Activated CD4-positive, CD25-positive, alpha-beta regulatory T cell treated with anti-CD3 and anti-CD28 coated beads, Interleukin-2, amount 50 U/mL, for 24 hours (primary cell): ENCODE measurements at regions not wholly inside any gene's neighbourhood (a gene's known extent, or its start where the extent isn't known, plus 50 kb on each side); places are given as distances from the start of the nearest gene placed in this dataset.

Experiments
- ATAC-seq, 2 donors: fragments of 150-1000 bp; cut with Tn5 transposase; one replicate each; pipeline ENCODE4 v1.10.0; 2021; ENCODE audit warnings: mild to moderate bottlenecking in 1 of 2, moderate library complexity in 1 of 2

DNA sequence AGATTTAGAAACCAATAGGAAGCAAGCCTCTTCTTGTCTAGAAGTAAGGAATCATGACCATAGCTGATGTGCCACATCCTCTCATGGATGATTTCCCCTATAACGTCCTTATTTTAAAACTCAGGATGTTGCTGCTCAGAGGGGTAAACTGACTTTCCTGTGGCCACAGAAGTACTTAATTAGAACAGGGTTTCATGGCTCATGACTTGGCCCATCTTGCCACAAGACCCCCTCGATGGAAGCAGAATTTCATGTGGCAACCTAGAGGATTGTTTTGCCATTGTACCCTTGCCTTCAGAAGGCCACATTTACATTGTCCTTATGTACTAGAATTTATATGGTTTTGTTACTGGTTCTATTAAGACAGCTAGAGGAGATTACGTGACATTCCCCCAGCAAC lies 173.5 kb upstream of the PELI2 start:
- no peak for ATAC-seq

DNA sequence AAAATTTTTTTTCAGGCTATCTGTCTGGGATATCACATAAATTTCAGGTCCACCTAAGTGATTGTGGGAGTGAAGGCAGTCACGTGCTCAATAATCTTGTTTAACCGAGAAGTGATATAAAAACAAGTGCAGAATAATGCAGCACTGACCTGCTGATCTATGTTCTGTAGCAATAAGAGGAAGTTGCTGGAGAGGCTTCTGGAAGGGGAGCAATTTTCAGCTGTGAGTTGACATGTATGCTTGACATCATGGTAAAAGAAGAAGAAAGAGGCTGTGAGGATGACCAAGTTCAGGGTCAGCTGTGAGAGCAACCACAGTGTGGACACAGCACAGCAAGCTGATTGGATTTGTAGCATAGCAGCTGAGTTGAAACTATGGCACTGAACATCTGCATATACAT lies 172.0 kb upstream of the PELI2 start:
- ATAC-seq: no peak

DNA sequence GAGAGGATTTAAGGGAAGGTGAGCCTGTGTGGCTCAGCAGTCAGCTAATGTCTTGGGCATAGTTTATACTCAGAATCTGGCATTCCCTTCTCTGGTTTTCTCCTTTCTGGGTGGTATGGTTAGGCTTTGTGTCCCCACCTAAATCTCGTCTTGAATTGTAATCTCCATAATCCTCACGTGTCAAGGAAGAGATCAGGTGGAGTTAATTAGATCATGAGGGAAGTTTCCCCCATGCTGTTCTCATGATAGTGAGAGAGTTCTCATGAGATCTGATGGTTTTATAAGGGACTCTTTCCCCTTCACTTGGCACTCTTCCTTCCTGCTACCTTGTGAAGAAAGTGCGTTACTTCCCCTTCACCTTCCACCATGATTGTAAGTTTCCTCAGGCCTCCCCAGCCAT lies 169.8 kb upstream of the PELI2 start:
- ATAC-seq: no peak

DNA sequence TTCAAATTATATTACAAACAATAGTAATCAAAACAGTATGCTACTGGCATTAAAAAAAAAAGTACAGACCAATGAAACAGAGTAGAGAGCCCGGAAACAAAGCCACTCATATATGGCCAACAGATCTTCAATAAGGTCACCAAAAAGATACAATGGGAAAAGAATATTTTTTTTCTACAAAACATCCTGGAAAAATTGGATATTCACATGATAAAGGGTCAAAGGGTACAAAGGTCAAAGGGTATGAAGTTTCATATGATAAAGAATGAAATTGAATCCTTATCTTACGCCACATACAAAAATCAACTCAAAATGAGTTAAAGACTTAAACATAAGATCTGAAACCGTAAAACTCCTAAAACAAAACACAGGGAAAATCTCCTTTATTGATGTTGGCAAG lies 168.5 kb upstream of the PELI2 start:
- ATAC-seq: no peak

DNA sequence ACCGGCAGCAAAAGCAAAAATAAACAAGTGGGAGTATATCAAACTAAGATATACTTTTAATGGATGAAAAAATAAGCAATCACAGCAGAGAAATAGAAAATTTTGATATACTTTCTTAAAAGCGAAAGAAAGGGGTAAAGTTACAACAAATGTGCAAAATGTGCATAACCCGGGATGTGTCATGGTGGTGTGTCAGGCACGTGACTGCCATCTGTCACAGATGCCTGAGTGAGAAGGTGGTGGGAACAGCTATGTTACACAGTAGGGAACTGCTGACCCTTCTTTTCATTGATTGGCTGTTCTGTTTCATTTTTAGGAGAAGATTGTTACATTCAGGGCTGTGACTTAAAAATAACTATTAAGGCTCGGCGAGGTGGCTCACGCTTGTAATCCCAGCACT lies 168.1 kb upstream of the PELI2 start:
- no peak for ATAC-seq

DNA sequence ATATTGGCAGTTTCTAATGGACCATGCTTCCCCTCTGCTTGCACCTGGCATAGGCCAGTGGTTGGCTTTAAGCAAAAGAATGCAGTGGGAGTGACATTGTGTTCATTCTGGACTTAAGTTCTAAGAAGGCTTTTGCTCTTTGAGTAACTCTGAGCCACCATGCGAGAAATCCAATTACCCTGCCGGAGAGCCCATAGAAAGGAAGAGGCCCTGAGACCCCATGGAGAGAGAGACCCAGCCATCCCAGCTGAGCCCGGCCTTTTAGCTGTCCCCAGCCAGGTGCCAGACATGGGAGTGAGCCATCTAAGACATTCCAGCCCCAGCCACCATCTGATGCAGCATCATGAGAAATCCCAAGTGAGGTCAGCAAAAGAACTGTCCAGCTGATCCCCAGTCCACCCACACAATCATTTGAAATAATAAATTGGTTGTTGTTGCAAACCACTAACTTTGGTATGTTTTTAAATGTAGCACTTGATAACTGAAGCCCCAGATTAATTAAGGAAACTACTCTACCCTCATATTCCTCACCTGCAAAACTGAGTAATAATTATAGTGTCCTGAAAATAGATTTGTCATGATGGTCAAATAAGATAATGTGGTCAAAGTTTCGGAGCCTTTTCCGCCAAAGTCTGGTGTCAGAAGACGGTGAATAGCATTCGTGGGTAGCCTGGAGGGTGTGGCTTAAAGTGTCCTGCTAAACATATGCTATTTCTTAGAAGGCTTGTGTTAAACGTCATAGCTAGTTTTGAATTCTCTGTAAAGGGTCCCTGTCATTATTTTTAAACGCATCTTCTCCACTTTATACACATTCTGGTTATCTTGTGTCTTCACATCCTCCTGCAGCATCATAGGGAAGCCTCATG lies 166.6 kb upstream of the PELI2 start:
- no peak for ATAC-seq

DNA sequence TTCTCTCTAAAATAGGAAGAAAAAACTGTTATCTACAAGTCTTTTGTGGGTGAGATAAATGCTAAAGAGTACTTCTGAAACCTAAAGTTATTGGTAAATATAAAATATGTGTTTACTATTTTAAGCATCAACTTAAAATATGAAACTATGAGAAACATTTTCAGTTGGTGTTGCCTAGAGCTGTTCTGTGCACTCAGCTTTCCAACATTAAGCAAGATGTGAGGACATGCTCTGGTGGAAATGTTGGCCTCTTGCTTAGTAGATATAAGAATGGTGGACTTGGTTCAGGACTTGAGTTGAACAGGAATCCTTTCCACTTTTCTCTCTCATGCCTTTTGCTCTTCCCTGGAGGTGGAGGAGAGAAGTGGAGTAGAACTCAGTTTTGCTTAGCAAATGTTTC lies 164.1 kb upstream of the PELI2 start:
- no peak for ATAC-seq

DNA sequence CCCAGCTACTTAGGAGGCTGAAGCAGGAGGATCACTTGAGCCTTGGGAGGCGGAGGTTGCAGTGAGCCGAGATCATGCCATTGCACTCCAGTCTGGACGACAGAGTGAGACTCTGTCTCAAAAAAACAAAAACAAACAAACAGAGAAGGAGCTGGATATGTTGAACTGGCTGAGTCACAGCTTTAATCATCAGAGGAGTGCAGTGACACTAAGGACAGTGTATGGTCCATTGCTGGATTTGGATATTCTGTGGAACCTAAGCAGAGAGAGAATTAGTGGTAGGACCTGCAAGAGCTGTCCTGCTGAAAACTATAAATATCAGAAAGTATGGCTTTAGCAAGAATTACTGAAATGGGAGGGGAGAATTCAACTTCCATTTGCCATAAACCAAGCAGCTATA lies 163.0 kb upstream of the PELI2 start:
- ATAC-seq: no peak

DNA sequence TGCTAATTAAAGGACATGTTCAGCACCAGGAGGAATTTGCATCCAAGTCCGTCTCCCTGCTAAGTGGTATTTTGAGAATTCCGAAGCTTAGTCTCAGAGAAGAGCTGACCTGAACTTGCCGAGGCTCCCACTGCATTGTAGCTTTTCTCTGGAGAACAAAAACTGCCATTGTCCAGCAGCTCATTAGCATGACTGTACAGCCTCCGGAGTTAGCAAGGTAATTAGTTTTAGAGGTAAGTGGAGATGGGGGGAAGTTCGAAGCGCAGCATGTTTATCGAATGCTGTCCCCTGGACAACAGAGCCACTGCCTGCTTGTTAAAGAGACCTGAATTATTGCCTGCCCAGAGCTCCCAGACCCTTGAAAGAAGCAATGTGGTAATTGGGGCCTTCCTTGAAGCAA lies 160.3 kb upstream of the PELI2 start:
- no peak for ATAC-seq

DNA sequence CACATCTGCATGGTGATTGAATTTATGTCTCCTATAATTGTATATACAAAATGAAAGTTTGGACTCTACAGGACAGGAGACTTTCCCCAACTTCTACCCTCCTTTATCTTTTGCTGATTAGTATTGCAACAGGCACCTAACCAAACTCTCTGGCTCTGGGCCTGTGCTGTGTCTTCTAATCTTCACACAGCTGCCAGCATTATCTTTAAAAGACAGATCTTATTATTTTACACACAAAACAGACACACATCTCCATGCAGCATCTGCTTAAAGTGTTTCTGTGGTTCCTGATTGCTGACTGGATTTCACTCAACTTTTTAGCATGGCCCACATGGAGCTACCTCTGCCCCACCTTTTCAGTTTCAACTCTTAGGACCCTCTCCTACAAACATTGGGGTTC lies 154.9 kb upstream of the PELI2 start:
- ATAC-seq: no peak

DNA sequence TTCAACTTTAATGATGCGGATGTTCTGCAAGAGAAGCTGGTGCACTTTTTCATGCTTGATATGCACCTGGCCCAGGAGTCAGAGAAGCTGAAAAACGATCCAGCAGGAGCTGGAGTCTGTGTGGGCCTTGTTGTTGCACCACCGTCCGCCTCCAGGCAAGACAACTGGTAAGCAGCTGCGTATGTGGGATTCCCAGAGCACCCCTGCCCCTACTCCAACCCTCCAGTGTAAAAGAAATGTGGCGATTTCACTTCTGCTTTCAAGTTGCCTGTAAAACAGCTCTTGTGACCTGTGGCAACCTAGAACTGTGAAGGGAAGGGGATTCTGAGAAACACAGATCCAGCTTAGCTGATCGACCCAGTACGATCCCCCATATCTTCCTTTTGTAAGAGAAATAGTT lies 154.1 kb upstream of the PELI2 start:
- no peak for ATAC-seq

DNA sequence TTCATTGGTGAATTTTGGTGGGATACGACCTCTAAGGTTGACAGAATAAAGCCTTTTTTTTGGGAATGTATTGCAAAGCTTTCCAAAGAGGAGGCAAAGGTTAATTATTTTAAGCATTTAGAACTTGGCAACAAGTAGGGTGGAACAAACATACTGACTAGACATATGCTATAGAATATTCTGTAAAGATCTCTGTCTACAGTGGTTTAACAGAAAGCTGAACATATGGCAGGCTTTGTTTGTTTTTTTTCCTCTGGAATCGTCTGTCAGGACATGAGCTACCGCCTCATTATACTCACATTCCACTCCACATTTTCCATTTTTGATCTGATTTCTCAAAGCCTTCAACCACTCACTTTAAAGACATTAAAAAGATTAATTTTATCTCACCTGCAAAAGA lies 153.4 kb upstream of the PELI2 start:
- ATAC-seq: no peak

DNA sequence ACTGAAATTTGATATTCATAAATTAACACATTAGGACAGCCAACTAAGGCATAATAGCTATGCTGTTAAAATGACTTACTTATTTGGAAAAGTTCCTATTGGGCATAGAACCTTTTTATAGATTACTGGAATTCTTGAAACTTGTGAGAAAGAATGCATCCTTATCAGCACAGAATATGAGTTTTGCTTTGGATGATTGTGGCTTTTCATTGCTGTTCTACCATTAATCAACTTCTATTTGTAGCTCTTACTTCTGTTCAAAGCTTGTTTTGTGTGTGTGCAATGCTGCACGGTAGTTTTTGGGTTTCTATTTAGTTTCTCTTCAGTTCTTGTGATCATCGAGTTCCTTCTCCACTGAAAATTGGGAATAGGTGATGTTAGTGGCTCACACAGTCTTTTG lies 152.4 kb upstream of the PELI2 start:
- ATAC-seq: no peak

DNA sequence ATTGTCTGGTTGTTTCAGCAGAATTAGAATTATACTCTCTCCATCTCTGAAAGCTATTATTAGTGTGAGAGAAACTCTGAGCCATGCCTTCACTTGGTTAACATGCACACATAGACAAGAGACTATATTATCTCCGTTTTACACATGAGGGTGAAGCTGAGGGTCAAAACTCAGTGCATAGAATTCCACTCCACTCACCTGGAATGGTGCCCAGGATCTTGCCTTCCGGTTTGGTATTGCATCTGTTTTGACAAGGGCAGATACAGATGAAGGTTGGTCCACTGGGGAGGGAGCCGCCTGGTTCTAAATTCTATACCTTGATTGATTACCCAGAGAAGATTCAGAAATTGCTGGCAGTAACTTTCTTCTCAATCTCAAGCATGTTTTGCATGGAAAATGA lies 149.5 kb upstream of the PELI2 start:
- no peak for ATAC-seq

DNA sequence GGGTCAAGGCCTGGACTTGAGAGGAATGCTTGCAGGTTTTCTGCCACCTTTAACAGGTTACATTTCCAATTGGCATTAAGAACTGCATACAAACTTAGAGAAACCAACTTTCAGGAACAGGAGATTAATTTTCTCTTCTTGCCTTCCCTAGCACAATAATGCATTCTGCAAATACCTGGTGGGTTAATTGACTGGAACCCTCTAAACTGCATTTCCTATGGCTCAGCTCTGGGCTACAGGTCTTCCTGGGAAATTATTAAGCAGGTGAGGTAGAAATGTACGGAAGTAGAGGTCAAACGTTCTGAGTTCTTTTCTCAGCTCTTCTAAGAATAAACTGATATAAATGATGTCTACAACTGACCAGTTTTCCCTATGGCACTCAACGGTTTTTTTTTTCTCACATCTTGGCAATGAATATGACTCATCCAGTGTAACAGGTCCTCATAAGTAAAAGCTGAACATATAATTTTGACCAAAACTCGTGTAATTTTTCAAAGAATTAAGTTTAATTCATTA lies 144.9 kb upstream of the PELI2 start:
- ATAC-seq: no peak

DNA sequence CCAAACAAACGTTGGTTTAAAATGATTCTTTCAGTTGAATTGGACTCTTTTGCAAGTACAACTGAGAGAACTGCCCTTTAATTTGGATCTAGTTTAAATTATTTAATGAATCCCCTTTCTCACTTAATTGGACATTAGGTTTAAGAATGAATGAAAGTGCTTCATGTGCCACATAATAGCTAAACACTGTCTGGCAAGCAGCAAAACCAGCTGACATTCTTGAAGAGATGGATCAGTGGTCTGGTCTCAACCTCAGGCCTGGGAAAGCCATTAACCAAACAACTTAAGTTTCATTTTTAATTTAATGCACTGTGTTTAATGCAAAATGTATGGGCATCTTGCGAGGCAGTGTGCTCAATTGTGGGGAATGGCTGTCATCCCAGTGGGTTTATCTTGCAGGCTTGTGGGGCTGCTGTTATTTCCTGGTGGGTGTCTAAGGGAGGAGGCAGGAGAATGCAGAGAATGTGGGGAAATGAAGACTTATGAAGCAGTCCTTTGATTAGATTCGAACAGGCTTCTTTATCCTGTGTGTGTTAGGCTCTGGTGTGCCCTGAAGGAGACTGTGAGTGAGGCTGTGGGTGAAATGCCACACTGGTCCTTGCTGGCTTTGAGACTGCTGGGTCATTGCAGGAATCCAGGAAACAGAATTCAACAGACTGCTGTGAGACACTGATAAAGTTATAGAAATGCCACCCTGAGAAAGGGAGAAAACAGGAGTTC lies 144.1 kb upstream of the PELI2 start:
- no peak for ATAC-seq

DNA sequence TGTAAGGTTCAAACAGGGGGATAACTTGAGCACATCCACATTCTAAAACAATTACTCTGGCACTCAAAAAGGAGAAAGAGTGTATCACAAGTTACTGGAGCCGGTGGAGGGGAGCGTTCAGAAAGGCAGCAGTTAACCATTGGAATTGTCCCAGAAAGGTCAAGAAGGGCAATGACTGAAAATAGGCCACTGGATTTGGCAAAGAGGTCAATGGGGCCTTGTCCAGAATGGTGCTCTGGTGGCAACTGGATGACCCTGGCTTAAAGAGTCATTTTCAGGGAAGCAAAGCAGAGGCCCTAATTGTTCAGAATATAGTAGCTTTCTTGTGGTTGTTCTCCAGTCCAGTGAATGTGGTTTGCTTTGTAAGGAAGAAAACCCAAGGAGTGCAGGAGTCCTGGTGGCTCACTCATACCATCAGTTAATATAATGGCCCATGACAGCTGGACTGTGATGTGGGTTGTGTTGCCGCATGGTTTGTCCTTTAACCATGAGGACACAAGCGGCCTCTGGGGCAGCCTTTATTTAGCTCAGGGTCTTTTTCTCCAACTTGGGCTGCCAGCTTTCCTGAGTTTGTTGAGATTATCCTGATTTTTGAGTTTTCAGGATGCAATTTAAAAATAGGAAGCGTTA lies 142.8 kb upstream of the PELI2 start:
- no peak for ATAC-seq

DNA sequence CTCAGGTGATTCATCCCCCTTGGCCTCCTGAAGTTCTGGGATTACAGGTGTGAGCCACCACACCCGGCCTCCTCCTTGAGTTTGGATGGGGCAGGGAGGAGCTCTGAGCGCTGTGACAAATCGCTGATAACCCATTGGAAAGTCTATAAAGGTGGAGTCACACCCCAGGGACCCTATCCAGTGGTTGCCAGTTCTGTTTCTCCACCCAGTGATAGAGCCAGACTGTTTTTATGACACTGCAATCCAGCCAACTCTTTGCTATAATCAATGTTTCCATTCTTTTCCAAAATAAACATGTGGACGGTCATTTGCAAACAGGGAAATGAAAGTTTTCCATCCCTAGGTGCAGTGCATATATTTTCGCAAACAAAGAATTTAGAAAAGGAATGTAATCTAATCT lies 142.0 kb upstream of the PELI2 start:
- no peak for ATAC-seq

DNA sequence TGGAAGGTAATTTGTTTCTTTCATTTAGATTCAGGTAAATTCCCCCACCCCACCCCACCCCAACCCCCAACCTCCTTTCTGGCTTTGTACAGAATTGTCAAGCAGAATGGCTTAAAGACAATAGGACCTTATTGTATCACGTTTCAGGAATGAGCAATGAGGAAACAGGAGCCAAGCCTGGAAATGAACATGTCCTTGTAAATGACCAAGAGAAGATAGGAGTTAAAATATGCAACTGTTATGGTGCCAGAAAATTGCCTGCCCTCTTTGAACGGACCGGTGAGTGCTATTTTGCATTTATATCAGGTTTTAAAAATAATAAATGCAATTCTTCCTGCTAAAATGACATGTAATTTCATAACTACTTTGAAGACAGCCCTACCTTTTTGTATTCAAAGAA lies 141.6 kb upstream of the PELI2 start:
- ATAC-seq: no peak

DNA sequence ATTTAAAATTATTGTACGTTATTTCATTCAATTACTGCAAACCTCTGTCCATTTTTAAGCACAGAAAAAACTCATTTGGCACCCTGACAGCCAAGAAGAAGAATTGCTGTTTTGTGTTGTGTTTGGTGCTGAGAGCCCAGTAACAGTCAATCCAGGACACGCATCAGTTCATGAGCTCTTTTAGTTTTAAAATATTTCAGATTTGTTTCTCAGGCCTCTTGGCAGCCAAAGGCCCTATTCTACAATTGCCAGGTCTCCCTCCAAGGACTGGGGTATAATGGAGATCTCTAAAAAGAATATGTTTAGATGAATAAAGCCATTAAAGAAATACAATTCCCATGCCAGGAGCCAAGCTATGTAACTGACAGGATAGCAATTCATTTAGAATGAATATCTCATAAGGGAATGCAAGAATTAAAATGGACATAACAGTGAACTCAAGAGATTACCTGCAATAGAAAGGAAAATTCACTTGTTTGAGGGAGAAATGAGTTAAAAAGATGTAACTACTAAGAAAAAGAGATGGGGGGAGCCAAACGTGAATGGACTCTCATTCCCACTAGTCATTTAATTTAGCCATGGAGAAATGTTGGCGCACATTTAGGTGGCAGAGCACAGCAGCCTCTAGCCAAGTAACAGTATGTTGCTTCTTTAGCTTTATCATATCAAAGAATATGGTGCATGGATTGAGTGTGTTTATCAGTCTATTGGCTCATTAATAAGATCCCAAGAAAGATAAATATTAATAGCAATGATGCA lies 140.6 kb upstream of the PELI2 start:
- no peak for ATAC-seq

DNA sequence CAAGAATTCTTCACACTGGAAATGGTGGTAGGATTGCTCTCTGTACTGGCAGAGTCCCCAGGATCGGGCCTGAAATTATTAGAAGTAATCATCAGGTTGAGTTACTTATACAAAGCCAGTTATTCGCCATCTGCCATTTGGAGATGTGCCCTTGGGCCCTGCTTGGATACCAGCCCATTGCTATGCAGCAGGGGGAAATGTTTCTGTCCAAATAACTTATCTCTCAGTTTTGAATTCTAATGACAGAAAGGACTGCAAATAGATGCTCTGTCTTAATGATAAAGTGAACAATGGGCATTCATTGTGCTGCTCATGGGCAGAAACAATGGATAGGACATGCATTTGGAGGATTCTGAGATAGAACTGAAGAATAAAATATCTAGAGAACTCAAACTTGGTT lies 139.1 kb upstream of the PELI2 start:
- ATAC-seq: no peak

DNA sequence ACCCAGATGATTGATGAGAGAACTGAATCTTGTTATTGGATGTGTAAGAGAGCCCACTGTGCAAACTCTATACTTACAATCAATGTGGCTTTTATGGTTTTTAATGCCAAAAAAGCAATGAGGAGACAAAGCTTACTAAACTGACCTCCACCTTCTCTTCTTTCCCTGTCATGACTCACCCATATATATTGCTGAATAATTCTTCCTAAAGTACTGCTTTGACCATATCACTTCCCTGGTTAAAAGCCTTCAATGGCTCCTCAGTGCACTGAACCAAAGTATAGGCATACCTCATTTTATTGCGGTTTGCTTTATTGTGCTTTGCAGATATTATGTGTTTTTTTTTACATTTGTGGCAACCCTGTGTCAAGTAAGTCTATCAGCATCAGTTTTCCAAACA lies 138.4 kb upstream of the PELI2 start:
- no peak for ATAC-seq

DNA sequence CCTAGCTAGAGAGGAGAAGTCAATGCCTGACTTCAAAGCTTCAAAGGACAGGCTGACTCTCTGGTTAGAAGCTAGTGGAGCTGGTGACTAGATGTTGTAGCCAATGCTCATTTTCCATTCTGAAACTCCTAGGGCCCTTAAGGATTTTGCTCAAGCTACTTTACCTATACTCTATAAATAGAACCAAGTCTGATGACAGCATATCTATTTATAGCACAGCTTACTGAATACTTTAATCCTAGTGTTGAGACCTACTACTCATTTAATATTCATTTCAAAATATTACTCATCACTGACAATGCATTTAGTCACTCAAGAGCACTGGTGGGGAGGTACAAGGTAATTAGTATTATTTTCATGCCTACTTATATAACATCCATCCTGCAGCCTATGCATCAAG lies 137.2 kb upstream of the PELI2 start:
- peak; percentile 91 to 92 for ATAC-seq
